SK-N-SH (cell line): ENCODE measurements at regions not wholly inside any gene's neighbourhood (a gene's known extent, or its start where the extent isn't known, plus 50 kb on each side); places are given as distances from the start of the nearest gene placed in this dataset.
A peak's percentile ranks its signal among the peaks of the same experiment; 100 is the strongest.

Experiments
- CTCF ChIA-PET: fragments of 300-600, 350-600 bp; formaldehyde crosslinking; extraction: SDS; loops from one replicate; lab custom pipeline; 2021; lab: Yijun Ruan, JAX
- POLR2A ChIA-PET: fragments of 350-600 bp; sonication (Branson Sonifier 250); formaldehyde crosslinking; extraction: SDS; loops from one replicate; lab custom pipeline; 2020; ENCODE audit warnings: antibody characterized with exemption, inconsistent platforms; lab: Yijun Ruan, JAX
- DNase-seq: peaks from one replicate; pipeline ENCODE4 v3.0.0; 2012
- H2AFZ ChIP-seq: fragments of 200-600 bp; sonication (generic); 2 replicates; pipeline ENCODE4 v1.8.1; 2016; ENCODE audit warnings: antibody characterized with exemption, mild to moderate bottlenecking, low read depth
- H3F3A ChIP-seq: fragments of 200-600 bp; sonication (generic); replicated peaks from 2 replicates; pipeline ENCODE3; 2016; ENCODE audit warnings: antibody characterized with exemption, mild to moderate bottlenecking; ENCODE audit not compliant: insufficient read depth
- H3K27ac ChIP-seq, 2 experiments: fragments of 200-500 bp in 1 of 2; fragments of 200-600 bp in 1 of 2; sonication (Bioruptor generic) in 1 of 2; sonication (generic), shearing (Covaris generic) in 1 of 2; 2 replicates each; pipeline versions ENCODE4 v1.5.1 to v1.6.1; 2014 to 2016; ENCODE audit warnings: low read depth in 2 of 2, inconsistent platforms in 1 of 2, low read length in 1 of 2, mild to moderate bottlenecking in 1 of 2, mixed read lengths in 1 of 2
- H3K27me3 ChIP-seq: fragments of 200-600 bp; sonication (generic), shearing (Covaris generic); 2 replicates; pipeline ENCODE4 v1.6.1; 2016; ENCODE audit warnings: mixed run types; ENCODE audit not compliant: insufficient read depth
- H3K36me3 ChIP-seq, 2 experiments: fragments of 200-500 bp in 1 of 2; fragments of 200-600 bp in 1 of 2; sonication (Bioruptor generic) in 1 of 2; sonication (generic) in 1 of 2; replicated peaks in 1 of 2; 2 replicates each; pipeline versions ENCODE3 to v1.5.1; 2014 to 2016; ENCODE audit warnings: low read length in 1 of 2, mild to moderate bottlenecking in 1 of 2; ENCODE audit not compliant: insufficient read depth in 2 of 2, control insufficient read depth in 1 of 2
- H3K4me1 ChIP-seq, 2 experiments: fragments of 200-500 bp in 1 of 2; fragments of 200-600 bp in 1 of 2; sonication (Bioruptor generic) in 1 of 2; sonication (generic), shearing (Covaris generic) in 1 of 2; 2 replicates each; pipeline versions ENCODE4 v1.5.1 to v1.6.1; 2014 to 2016; ENCODE audit warnings: low read depth in 1 of 2, low read length in 1 of 2, mixed run types in 1 of 2; ENCODE audit not compliant: insufficient read depth in 2 of 2, control insufficient read depth in 1 of 2
- H3K4me2 ChIP-seq: fragments of 200-600 bp; sonication (generic), shearing (Covaris generic); 2 replicates; pipeline ENCODE4 v1.6.1; 2017; ENCODE audit warnings: mixed run types
- H3K4me3 ChIP-seq, 2 experiments: fragments of 200-500 bp in 1 of 2; fragments of 200-600 bp in 1 of 2; sonication (Bioruptor generic) in 1 of 2; sonication (generic), shearing (Covaris generic) in 1 of 2; 2 replicates each; pipeline versions ENCODE4 v1.5.1 to v1.8.1; 2014 to 2016; ENCODE audit warnings: low read depth in 2 of 2, inconsistent platforms in 1 of 2, low read length in 1 of 2, mild to moderate bottlenecking in 1 of 2, mixed read lengths in 1 of 2, moderate library complexity in 1 of 2
- H3K79me2 ChIP-seq: fragments of 200-600 bp; sonication (generic); 2 replicates; pipeline ENCODE4 v1.8.1; 2017; ENCODE audit warnings: mild to moderate bottlenecking; ENCODE audit not compliant: insufficient read depth
- H3K9ac ChIP-seq: fragments of 200-600 bp; sonication (generic); 2 replicates; pipeline ENCODE4 v1.6.1; 2017; ENCODE audit warnings: mixed run types
- H3K9me2 ChIP-seq: fragments of 200-600 bp; sonication (generic); 2 replicates; pipeline ENCODE4 v1.6.1; 2017; ENCODE audit warnings: mixed run types
- H3K9me3 ChIP-seq: fragments of 200-600 bp; sonication (generic); 2 replicates; pipeline ENCODE4 v1.6.1; 2017; ENCODE audit warnings: mixed run types, mild to moderate bottlenecking, moderate library complexity
- H4K20me1 ChIP-seq: fragments of 200-600 bp; sonication (generic); 2 replicates; pipeline ENCODE4 v1.6.1; 2017; ENCODE audit warnings: mild to moderate bottlenecking, mixed run types; ENCODE audit not compliant: insufficient read depth
- CHD2 ChIP-seq: fragments of 150-350 bp; IDR thresholded peaks from 2 replicates; pipeline ENCODE4 v1.6.1; 2018; ENCODE audit warnings: low read length; ENCODE audit not compliant: partially characterized antibody
- ELF1 ChIP-seq: IDR thresholded peaks from 2 replicates; pipeline ENCODE4 v1.4.0; 2012
- FOSL2 ChIP-seq: IDR thresholded peaks from 2 replicates; pipeline ENCODE4 v1.4.0; 2012; ENCODE audit warnings: low read depth, mild to moderate bottlenecking, moderate library complexity, borderline replicate concordance
- GABPA ChIP-seq: IDR thresholded peaks from 2 replicates; pipeline ENCODE4 v1.4.0; 2012; ENCODE audit warnings: low read depth, mild to moderate bottlenecking
- GATA2 ChIP-seq: sonication (generic); formaldehyde crosslinking; IDR thresholded peaks from 2 replicates; pipeline ENCODE4 v1.5.0; 2020; ENCODE audit warnings: mild to moderate bottlenecking, missing genetic modification reagents
- IRF3 ChIP-seq: fragments of 150-350 bp; IDR thresholded peaks from 2 replicates; pipeline ENCODE4 v1.6.1; 2016; ENCODE audit warnings: mild to moderate bottlenecking, low read depth, low read length
- JUND ChIP-seq: IDR thresholded peaks from 2 replicates; pipeline ENCODE4 v1.4.0; 2012
- MEF2A ChIP-seq: IDR thresholded peaks from 2 replicates; pipeline ENCODE4 v1.4.0; 2012; ENCODE audit warnings: low read depth, borderline replicate concordance
- NFIC ChIP-seq: IDR thresholded peaks from 2 replicates; pipeline ENCODE4 v1.4.0; 2012; ENCODE audit warnings: borderline replicate concordance
- NRF1 ChIP-seq: IDR thresholded peaks from 2 replicates; pipeline ENCODE4 v1.6.1; 2012; ENCODE audit warnings: low read depth, mild to moderate bottlenecking, low read length
- RAD21 ChIP-seq: IDR thresholded peaks from 2 replicates; pipeline ENCODE4 v1.6.1; 2012; ENCODE audit warnings: mild to moderate bottlenecking, low read length
- RCOR1 ChIP-seq: fragments of 150-350 bp; IDR thresholded peaks from 2 replicates; pipeline ENCODE4 v1.6.1; 2017; ENCODE audit warnings: antibody characterized with exemption, low read length
- RFX5 ChIP-seq: IDR thresholded peaks from 2 replicates; pipeline ENCODE4 v1.6.1; 2012; ENCODE audit warnings: mild to moderate bottlenecking, improper control_type of control experiment, low read length
- RXRA ChIP-seq: IDR thresholded peaks from 2 replicates; pipeline ENCODE4 v1.4.0; 2012; ENCODE audit warnings: low read depth, mild to moderate bottlenecking, borderline replicate concordance
- SIN3A ChIP-seq: IDR thresholded peaks from 2 replicates; pipeline ENCODE4 v1.6.1; 2012; ENCODE audit warnings: low read depth, mild to moderate bottlenecking, low read length, moderate library complexity, borderline replicate concordance
- TEAD4 ChIP-seq: IDR thresholded peaks from 2 replicates; pipeline ENCODE4 v1.4.0; 2012; ENCODE audit warnings: mild to moderate bottlenecking, borderline replicate concordance; ENCODE audit not compliant: insufficient read depth
- USF2 ChIP-seq: fragments of 150-350 bp; IDR thresholded peaks from 2 replicates; pipeline ENCODE4 v1.6.1; 2017; ENCODE audit warnings: antibody characterized with exemption, low read length, low read depth, borderline replicate concordance
- YY1 ChIP-seq: IDR thresholded peaks from 2 replicates; pipeline ENCODE4 v1.4.0; 2012; ENCODE audit warnings: low read depth, mild to moderate bottlenecking
- WGBS: methylation state at CpG from one replicate; pipeline ENCODE4 v1.1.6; 2017; ENCODE audit warnings: low lambda C conversion rate; 5-methylcytosine and 5-hydroxymethylcytosine counted together
- TF ChIP-seq, protein P1 (sequence below): IDR thresholded peaks from 2 replicates; pipeline ENCODE4 v1.4.0; 2012; ENCODE audit warnings: low read depth
- TF ChIP-seq, protein P2 (sequence below): fragments of 200-600 bp; sonication (generic); IDR thresholded peaks from 2 replicates; pipeline ENCODE4 v1.6.1; 2017; ENCODE audit warnings: antibody characterized with exemption, mild to moderate bottlenecking, moderate library complexity

DNA sequence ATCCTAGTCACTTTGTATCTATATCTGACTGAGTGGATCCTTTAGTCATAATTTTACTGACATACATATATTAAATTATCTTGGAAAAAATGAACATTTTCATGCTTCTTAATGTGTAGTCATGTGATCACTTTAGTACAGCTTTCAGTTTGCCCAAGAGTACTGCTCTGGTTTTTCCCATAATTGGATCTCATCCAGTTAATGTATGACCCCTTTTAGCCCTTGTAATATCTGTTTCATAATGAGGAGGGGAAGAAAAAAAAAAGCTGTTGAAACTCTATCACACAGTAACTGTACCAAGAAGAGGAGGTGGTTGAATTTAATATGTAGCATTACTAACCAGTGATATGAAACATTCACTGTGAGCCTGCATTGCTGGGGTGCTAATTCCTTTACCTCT lies 328.7 kb downstream of the PTPRC start:
- no peak overlapping the region for H3K27ac ChIP-seq
- H3K36me3 ChIP-seq, result no peaks in the 10 kb centered on the region
- no peak overlapping the region for H3K4me3 ChIP-seq
- no peaks in the 10 kb centered on the region for H3K27me3 ChIP-seq
- DNase-seq, result peak; percentile 39
- no peaks in the 10 kb centered on the region for H4K20me1 ChIP-seq
- H3K9me3 ChIP-seq, result no peaks in the 10 kb centered on the region
- H2AFZ ChIP-seq, result no peak overlapping the region
- ChIA-PET CTCF (no interaction called here), POLR2A (no interaction called here)
- no peaks in the 10 kb centered on the region for H3F3A ChIP-seq
- H3K4me2 ChIP-seq, result no peak overlapping the region
- H3K79me2 ChIP-seq, result no peaks in the 10 kb centered on the region
- H3K9ac ChIP-seq, result no peak overlapping the region
- peaks cover 0 to 3% of the 10 kb centered on the region in 2 experiments; a peak in 3 of 4 replicates for H3K4me1 ChIP-seq
- H3K9me2 ChIP-seq, result no peaks in the 10 kb centered on the region
- TF ChIP-seq JUND, result no peak
- TF ChIP-seq RAD21, result no peak
- no peak for TF ChIP-seq GABPA
- peak; percentile 32; the same call in 1 of the 2 replicates for TF ChIP-seq GATA2
- TF ChIP-seq FOSL2, result no peak
- TF ChIP-seq, protein P1, sequence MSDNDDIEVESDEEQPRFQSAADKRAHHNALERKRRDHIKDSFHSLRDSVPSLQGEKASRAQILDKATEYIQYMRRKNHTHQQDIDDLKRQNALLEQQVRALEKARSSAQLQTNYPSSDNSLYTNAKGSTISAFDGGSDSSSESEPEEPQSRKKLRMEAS, result no peak
- TF ChIP-seq RCOR1, result 0 out of 2 replicates have a peak, but pooled peaks have one; percentile 14

- ChIA-PET CTCF (interaction anchor here (0.6 to 1.2 kb wide), 2 partner anchors 8 to 11 kb away, joined by 3 read pairs; no protein-coding TSS in a partner anchor), POLR2A (no interaction called here)
- Histone ChIP-seq H3K27me3 (no peaks in the 10 kb centered on the region), H2AFZ (no peak overlapping the region), H3K27ac (no peak overlapping the region), H3K4me1 (peaks cover 0 to 3% of the 10 kb centered on the region in 2 experiments; a peak in 3 of 4 replicates), H3K36me3 (no peaks in the 10 kb centered on the region), H3K9me3 (no peaks in the 10 kb centered on the region), H4K20me1 (no peaks in the 10 kb centered on the region), H3F3A (no peaks in the 10 kb centered on the region), H3K4me2 (no peak overlapping the region), H3K79me2 (no peaks in the 10 kb centered on the region), H3K9ac (no peak overlapping the region), H3K4me3 (no peak overlapping the region), H3K9me2 (no peaks in the 10 kb centered on the region)
- 98% methylated on average over 2 of the region's 2 CpGs for WGBS
- no peak for DNase-seq
- TF ChIP-seq USF2 (no peak), RXRA (no peak), JUND (no peak), SIN3A (no peak), YY1 (no peak)
- TF ChIP-seq, protein P1, result no peak
Measured at GRCh38 chr1:198968866-198969265, 330.0 kb downstream of the PTPRC start.

- 88% methylated on average over 1 of the region's 1 CpG for WGBS
- ChIA-PET POLR2A (no interaction called here), CTCF (no interaction called here)
- Histone ChIP-seq H3K4me1 (peaks cover 0 to 3% of the 10 kb centered on the region in 2 experiments; a peak in 3 of 4 replicates), H3K9ac (no peak overlapping the region), H3K9me2 (no peaks in the 10 kb centered on the region), H2AFZ (no peak overlapping the region), H3K27me3 (no peaks in the 10 kb centered on the region), H3K4me2 (no peak overlapping the region), H3F3A (no peaks in the 10 kb centered on the region), H3K9me3 (no peaks in the 10 kb centered on the region), H3K27ac (no peak overlapping the region), H3K79me2 (no peaks in the 10 kb centered on the region), H3K4me3 (no peak overlapping the region), H3K36me3 (no peaks in the 10 kb centered on the region), H4K20me1 (no peaks in the 10 kb centered on the region)
- DNase-seq, result no peak
- TF ChIP-seq RFX5, result no peak
- TF ChIP-seq TEAD4, result no peak
- no peak for TF ChIP-seq NFIC
- TF ChIP-seq RCOR1, result no peak
- TF ChIP-seq ELF1, result no peak
- no peak for TF ChIP-seq RXRA
- TF ChIP-seq MEF2A, result no peak
- TF ChIP-seq NRF1, result no peak
- TF ChIP-seq, protein P2, sequence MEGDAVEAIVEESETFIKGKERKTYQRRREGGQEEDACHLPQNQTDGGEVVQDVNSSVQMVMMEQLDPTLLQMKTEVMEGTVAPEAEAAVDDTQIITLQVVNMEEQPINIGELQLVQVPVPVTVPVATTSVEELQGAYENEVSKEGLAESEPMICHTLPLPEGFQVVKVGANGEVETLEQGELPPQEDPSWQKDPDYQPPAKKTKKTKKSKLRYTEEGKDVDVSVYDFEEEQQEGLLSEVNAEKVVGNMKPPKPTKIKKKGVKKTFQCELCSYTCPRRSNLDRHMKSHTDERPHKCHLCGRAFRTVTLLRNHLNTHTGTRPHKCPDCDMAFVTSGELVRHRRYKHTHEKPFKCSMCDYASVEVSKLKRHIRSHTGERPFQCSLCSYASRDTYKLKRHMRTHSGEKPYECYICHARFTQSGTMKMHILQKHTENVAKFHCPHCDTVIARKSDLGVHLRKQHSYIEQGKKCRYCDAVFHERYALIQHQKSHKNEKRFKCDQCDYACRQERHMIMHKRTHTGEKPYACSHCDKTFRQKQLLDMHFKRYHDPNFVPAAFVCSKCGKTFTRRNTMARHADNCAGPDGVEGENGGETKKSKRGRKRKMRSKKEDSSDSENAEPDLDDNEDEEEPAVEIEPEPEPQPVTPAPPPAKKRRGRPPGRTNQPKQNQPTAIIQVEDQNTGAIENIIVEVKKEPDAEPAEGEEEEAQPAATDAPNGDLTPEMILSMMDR, result no peak
- no peak for TF ChIP-seq CHD2
- TF ChIP-seq IRF3, result no peak
Measured at GRCh38 chr1:198969981-198970380, 331.1 kb downstream of the PTPRC start.
